Stimulated activated CD4-positive, alpha-beta T cell treated with anti-CD3 and anti-CD28 coated beads, Interleukin-4, amount 100 ng/mL, for 24 hours (primary cell): ENCODE measurements at regions not wholly inside any gene's neighbourhood (a gene's known extent, or its start where the extent isn't known, plus 50 kb on each side); places are given as distances from the start of the nearest gene placed in this dataset.

Source experiments
- DNase-seq: peaks from one replicate; pipeline ENCODE4 v3.0.0-alpha.2; 2020

DNA sequence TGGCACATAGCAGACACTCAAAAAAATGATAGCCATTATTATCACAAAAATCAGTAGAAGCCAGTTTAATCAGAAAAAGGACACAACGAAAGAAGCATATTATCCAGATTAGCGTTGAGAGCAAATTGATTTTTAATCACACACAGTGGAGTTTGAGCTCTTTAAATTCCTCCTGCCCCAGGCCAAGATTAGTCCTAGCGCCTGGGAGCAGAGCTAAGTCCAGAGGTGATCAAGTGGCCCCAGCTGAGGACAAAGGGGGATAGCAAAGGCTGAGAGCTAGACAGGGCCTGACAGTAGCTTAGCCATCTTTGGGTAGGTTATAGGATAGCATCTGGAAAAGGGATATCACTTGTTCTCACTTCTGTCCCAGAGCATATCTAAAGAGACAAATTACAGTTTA, 133.6 kb downstream of the NXPE2 start:
- no peak for DNase-seq

- DNase-seq: no peak
These were observed 134.4 kb downstream of the NXPE2 start for GRCh38 chr11:114812733-114813132.

GRCh38 chr11:114813189-114813718, 134.9 kb downstream of the NXPE2 start:
- no peak for DNase-seq

DNA sequence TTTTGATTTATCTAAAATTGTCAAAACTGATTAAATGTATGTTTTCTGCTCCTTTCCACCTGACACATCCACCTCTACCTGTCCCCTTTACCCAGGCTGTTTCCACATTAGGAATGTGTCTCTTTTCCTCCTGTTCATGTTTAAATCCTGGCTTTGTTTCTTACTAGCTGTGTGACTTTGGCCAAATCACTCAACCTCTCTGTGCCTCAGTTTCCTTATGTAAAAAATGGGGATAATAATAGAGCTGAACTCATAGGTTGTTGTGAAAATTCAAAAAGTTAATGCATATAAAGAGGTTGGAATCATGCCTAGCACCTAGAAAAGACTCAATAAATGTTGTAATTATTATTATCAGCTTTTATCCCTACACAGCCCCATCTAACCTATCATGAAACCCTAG, 136.8 kb downstream of the NXPE2 start:
- DNase-seq: no peak

DNA sequence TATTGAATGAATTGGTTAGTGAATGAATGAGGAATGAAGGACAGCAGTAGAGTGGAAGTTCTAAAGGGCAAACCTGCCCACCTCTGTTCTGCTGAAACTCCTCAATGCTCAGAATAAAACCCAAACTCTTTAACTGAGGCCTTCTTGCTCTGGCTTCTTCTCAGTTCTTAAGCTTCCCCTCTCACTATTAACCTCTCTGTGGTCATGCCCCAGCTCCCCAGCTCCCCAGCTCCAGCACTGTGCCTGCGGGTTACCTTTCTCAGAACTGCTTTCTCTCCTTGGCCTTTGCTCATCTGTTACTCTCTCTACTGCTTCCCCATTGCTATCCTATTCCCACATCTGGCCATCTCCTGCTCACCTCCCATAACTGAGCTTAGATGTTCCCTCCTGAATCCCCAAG, 137.4 kb downstream of the NXPE2 start:
- DNase-seq: no peak

DNA sequence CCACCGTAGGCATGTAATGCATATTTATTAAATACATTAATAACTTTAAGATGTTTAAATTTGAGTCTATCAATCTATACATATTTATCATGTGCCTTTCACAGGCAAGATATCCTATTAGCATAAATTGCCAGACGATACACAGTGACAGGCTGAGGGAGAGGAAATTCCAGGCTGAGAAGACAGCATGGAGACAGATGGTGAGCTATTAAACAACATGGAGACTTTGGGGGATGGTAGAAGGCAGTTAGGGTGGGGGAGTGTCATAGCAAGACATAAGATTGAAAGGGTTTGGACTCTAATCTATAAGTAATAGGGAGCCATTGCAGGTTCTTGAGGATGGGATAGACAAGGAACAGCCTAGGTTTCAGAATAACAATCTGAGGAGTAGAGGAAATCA, 138.5 kb downstream of the NXPE2 start:
- no peak for DNase-seq

GRCh38 chr11:114818382-114818781, 140.1 kb downstream of the NXPE2 start:
- DNase-seq: no peak

DNA sequence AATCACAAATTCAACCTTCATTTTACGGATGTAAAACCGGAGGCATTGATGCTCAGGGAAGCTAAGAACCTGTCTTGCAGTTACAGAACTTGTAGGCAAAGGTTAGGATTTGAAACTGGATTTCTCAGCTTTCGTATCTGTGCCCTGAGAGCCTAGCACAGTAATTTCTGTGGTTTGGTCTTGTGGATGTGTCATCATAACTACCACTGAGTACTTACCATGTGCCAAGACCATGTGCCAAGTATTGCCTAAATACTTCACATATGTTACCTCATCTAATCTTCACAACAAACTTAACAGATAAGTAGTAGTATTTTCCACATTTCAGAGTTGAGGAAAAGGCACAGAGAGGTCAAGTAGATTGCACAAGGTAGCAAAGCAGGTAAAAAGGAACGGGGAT, 140.7 kb downstream of the NXPE2 start:
- DNase-seq: no peak

DNA sequence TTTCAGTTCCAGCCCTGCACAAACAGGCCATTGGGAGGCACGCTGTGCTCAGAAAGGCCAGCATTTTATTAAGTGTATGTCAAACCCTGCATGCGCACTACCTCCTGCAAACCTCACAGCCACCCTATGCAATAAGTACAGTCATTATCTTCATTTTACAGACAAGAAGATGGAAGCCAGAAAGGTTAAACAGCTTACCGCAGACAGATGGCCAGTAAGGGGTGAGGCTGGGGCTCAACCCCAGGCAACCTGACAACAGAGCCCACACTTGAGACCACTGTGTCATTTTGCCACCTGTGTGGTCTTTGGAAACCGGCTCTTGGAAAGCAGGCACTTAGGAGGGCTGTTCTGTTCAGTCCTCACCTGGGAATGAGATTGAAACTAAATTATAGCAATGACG, 142.3 kb downstream of the NXPE2 start:
- DNase-seq: no peak

DNA sequence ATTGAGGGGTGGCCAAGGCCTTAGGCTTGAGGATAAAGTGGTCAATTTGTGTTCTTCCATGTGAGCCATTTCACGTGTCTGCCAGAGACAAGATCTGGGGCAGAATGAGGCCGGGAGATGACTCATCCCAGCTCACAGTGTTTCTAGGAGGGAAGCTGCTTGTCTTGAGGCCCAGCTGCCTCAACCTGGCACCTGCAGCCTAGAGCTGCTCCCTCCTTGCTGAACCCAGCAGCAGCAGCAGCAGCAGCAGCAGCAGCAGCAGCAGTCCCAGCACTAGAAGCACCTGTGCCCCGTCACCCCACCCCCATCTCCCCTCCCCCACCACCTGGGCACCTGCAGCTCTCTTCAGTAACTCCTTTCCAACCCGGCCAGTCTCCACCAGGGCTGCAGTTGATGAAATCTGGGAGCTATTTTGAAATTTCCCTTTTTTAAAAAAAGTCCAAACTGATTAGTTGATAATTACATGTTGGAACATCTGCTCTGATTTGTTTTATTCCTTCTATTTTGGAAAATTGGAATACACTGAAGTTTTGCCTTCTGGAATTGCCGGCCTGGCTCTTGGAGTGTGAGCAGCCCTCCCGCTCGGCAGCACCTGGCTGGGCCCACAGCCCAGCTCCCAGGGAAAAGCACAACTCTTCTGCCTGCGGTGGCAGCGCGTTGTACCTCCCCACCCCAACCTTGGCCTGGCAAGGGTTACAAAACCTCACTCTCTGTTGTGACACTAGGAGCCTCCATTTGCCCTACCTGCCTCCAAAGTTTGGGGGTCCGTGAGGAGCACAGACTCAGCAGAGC, 143.5 kb downstream of the NXPE2 start:
- no peak for DNase-seq

- DNase-seq: no peak
These were observed 148.6 kb downstream of the NXPE2 start for GRCh38 chr11:114826910-114827442.

DNA sequence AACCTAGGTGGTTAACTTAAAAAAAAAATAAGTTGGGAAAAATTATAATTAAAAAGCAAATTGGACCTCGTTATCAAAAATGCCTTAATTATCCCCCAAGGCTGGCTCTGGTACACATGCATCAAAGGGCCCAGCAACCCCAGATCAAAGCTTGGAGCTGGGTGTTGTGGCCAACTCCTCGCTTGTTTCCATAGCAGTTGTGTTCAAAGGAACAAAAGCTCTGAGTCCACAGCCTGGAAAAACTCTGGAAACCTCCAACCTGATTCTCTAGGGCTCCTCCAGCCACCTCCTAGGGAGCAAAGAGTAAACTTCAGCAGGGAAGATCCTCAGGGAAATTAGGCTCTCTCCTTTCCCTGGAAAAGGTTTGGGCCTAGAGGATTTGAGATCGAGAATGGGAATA, 149.4 kb downstream of the NXPE2 start:
- no peak for DNase-seq

DNA sequence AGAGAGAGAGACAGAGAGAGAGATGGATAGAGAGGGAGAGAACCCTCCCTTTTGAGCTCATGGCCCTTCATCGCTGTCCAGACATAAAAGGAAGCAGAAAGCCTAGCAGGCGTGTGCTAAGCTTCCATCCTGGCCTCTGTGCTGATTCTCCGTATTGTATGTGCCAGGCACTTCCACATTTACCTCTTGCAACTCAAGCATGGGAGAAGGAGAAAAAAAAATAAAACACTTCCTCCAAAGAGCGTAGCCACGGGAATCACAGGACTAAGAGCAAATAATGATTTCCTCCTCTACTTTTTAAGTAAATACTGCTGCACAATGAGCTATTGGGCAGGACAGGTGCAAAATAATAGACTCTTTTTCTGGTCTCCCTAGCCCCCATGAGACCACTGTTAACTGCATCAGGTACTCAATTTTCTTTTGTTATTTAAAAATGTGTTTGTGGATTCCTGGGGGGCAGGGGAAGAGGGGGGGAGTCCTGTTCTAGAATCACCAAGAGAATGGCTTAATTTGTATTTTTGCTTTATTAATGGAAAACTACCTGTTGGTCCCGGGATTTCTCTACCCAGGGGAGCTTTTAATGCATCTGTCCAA, 154.3 kb downstream of the NXPE2 start:
- no peak for DNase-seq

GRCh38 chr11:114836161-114836560, 157.8 kb downstream of the NXPE2 start:
- DNase-seq: no peak

DNA sequence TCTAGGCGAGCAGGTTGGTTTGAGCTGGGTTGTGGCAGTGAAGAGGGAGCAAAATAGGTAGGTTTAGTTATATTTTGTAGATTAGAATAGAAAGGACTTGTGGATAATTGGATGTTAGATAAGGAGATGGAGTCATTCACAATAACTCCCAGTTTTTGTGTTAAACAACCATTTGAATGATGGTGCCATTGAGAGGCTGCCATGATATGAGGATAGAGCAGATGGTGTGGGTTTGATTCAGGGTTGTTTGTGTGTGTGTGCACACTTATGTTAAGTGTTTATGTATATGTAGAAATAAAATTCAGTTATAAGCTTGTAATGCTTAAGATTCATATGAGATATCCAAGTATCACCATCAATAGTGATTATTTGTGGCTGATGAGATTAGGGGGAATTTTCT, 166.6 kb downstream of the NXPE2 start:
- DNase-seq: no peak

GRCh38 chr11:114845766-114846415, 167.6 kb downstream of the NXPE2 start:
- no peak for DNase-seq

DNA sequence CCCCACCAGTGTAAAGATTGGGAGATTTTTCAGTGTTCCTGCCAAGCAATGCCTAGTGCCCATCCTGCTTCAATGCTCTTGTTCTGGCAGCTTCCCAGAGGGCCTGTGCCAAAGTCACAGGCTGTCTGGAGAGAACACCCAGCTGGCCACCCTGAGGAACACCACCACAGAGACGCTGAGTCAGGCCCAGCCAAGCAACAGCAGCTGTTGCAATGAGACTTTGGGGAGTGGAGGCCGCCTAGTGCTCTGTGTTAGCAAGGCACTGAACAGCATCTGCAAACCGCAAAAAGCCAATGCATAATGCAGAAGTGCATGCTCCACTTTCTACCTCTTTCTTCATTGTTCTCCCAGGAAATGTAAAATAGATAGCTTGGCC, 168.1 kb downstream of the NXPE2 start:
- no peak for DNase-seq

DNA sequence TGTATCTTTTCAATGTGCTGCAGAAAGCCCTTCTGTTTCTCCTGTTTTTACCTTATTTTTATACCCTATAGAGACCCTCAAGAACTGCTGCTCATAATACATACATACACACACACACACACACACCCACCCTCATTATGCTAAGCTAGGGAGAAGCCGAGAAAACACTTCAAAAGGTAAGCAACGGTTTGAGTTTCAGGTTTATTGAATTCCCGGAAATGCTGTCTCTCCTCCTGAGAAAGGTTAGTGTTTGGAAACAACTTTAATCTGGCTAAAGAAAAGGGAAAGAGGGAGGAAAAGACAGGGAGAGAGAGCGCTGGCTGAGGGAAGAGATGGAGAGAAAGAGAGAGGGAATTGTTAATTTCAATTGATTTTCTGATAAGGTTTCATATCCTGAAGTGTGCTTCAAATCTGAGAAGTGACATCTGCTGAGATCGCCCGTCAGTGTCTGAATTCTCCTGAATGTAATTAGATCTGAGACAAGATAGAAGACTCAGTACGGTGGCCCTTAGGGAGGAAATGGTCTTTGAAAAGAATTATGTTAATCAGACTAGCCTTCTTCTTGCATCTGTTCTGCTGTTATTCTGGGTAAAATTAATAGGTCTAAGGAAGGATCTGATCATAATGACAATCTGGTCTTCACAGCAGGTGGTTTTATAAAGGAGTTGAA, 169.1 kb downstream of the NXPE2 start:
- no peak for DNase-seq

- DNase-seq: no peak
These were observed 169.7 kb downstream of the NXPE2 start for GRCh38 chr11:114848027-114848426.

GRCh38 chr11:114857281-114857680, 179.0 kb downstream of the NXPE2 start:
- no peak for DNase-seq

DNA sequence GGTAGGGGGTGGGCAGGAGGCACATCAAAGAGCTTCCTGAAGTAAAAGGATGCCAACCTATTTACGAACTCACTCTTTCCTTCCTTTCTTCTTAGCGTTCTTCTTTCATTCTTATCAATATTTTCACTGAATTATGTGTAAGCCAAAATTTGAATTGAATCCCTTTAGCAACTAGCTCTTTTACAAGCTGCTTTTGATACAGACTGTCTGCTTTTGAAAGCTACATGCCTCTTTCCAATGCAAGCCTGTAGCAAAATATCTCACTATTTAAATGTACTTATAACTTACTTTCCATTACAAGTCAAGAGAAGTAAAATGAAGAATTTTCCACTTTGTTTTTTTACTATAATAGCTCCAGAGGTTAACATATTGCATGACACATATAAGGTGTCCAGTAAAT, 186.6 kb downstream of the NXPE2 start:
- DNase-seq: no peak

DNA sequence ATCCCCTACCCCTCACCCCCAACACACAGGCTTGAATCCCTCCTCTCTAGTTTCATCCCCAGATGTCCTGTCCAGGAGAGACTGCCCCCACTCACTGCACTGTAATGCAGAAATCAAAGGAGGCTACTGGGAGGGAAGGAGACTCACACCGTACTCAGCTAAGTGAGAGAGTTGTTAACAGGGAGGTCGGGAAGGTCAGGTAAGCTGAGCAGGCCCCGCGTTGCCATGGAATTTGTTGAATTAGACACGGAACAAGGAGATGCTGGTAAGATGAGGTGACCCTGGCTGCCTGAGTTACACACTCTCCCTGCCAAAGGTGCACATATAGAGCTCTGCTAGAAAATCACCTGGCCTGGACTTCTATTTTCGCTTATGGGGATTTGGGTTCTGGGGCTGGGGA, 197.9 kb downstream of the NXPE2 start:
- no peak for DNase-seq

DNA sequence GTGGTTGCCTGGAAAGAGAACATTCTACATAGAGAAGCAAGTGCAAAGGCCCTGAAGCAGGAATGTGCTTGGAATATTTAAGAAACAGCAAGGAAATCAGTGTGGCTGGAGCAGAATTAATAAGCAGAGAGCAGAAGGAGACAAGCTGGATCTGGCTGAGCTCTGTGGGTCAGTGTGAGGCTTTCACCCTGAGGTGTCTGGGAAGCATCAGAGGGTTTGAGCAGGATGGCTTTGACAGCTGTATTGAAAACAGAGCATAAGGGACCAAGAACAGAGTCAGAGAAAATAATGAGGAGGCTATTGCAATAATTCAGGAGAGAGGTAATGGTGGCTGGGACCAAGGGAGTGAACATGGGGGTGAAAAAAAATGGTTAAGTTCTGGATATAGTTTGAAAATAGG, 199.6 kb downstream of the NXPE2 start:
- DNase-seq: no peak
